Fibroblast of lung (primary cell): ENCODE measurements at regions not wholly inside any gene's neighbourhood (a gene's known extent, or its start where the extent isn't known, plus 50 kb on each side); places are given as distances from the start of the nearest gene placed in this dataset.

Experiments used
- DNase-seq, 2 donors: peaks; one replicate each; pipeline versions ENCODE4 v3.0.0 to v3.0.0-alpha.2; 2010; ENCODE audit warnings: low read depth in 2 of 2
- H2AFZ ChIP-seq: 2 replicates; pipeline ENCODE4 v1.5.1; 2012; ENCODE audit warnings: low read length, control low read depth, inconsistent platforms
- H3K27ac ChIP-seq: 2 replicates; pipeline ENCODE4 v1.5.1; 2011; ENCODE audit warnings: low read length, control low read depth; ENCODE audit not compliant: insufficient read depth
- H3K27me3 ChIP-seq: 2 replicates; pipeline ENCODE4 v1.5.1; 2011; ENCODE audit warnings: mild to moderate bottlenecking, low read length; ENCODE audit not compliant: control insufficient read depth, insufficient read depth
- H3K36me3 ChIP-seq: 2 replicates; pipeline ENCODE4 v1.5.1; 2011; ENCODE audit warnings: low read length; ENCODE audit not compliant: control insufficient read depth, insufficient read depth
- H3K4me1 ChIP-seq: 2 replicates; pipeline ENCODE4 v1.5.1; 2011; ENCODE audit warnings: low read length; ENCODE audit not compliant: control insufficient read depth, insufficient read depth; ENCODE audit errors: extremely low read depth
- H3K4me2 ChIP-seq: 2 replicates; pipeline ENCODE4 v1.5.1; 2011; ENCODE audit warnings: low read length, control low read depth; ENCODE audit not compliant: insufficient read depth; ENCODE audit errors: extremely low read depth
- H3K4me3 ChIP-seq, 4 experiments: fragments of 200-600 bp in 1 of 4; sonication (generic) in 1 of 4; replicated peaks in 1 of 4; 2 replicates each; pipeline ENCODE4 v1.5.1; 2011 to 2016; ENCODE audit warnings: low read length in 4 of 4, low read depth in 3 of 4, mild to moderate bottlenecking in 3 of 4, control low read depth in 2 of 4, inconsistent platforms in 1 of 4, mixed read lengths in 1 of 4; ENCODE audit not compliant: insufficient read depth in 1 of 4; ENCODE audit errors: control extremely low read depth in 1 of 4
- H3K79me2 ChIP-seq: 2 replicates; pipeline ENCODE4 v1.5.1; 2012; ENCODE audit warnings: mild to moderate bottlenecking, low read length, inconsistent platforms; ENCODE audit not compliant: control insufficient read depth, insufficient read depth
- H3K9ac ChIP-seq: 2 replicates; pipeline ENCODE4 v1.5.1; 2011; ENCODE audit warnings: mild to moderate bottlenecking, low read length, control low read depth; ENCODE audit not compliant: insufficient read depth
- H3K9me3 ChIP-seq: 2 replicates; pipeline ENCODE4 v1.5.1; 2012; ENCODE audit warnings: low read depth, low read length; ENCODE audit not compliant: control insufficient read depth, insufficient read depth
- H4K20me1 ChIP-seq: 2 replicates; pipeline ENCODE4 v1.5.1; 2011; ENCODE audit warnings: low read length; ENCODE audit not compliant: control insufficient read depth, insufficient read depth; ENCODE audit errors: extremely low read depth
- CTCF ChIP-seq, 2 donors: IDR thresholded peaks in 1 of 2; conservative IDR thresholded peaks in 1 of 2; 1 replicate in 1 of 2; 2 replicates in 1 of 2; pipeline ENCODE4 v1.5.1; 2011 to 2012; ENCODE audit warnings: low read length in 2 of 2, control low read depth in 1 of 2, inconsistent platforms in 1 of 2, low read depth in 1 of 2, mild to moderate bottlenecking in 1 of 2
- EZH2 ChIP-seq: IDR thresholded peaks from 2 replicates; pipeline ENCODE4 v1.5.1; 2012; ENCODE audit warnings: low read length, control low read depth, mild to moderate bottlenecking; ENCODE audit errors: missing control alignments

DNA sequence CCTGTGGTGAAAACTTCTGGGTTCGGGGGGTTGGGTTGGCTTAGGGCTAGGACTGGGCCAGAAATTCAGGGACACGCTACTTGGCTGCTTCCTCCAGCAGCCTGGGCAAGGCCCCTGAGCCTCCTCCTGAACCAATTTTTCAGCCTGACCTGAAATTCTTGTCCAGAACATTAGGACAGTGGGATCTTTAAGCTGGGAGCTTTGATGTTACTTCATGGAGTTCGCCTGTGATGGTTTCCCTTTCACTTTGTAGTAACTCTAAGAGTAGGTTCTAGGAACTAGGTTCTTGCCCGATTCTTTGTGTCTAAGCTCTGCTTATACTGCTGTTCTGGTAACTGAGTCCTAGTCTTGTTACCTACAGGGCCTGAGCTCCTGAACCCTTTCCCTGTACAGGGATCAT, 75.3 kb downstream of the S1PR1 start:
- no peak overlapping the region for H3K4me3 ChIP-seq
- H3K4me1 ChIP-seq, result no peaks in the 10 kb centered on the region
- H4K20me1 ChIP-seq, result no peaks in the 10 kb centered on the region
- no peak overlapping the region for H3K27ac ChIP-seq
- no peaks in the 10 kb centered on the region for H3K36me3 ChIP-seq
- no peak overlapping the region for H3K9ac ChIP-seq
- H2AFZ ChIP-seq, result no peak overlapping the region
- no peaks in the 10 kb centered on the region for H3K79me2 ChIP-seq
- H3K27me3 ChIP-seq, result peaks cover 7% of the 10 kb centered on the region
- TF ChIP-seq CTCF (conservative IDR thresholded peaks at IDR 0.05 in 1 of 2, IDR thresholded peaks at IDR 0.05 in 1 of 2; ENCODE audit: low read depth in 1 of 2, low read length in 2 of 2) (no peak), EZH2 (no peak)
- DNase-seq, result no peak
- no peak overlapping the region for H3K4me2 ChIP-seq
- H3K9me3 ChIP-seq, result no peaks in the 10 kb centered on the region

DNA sequence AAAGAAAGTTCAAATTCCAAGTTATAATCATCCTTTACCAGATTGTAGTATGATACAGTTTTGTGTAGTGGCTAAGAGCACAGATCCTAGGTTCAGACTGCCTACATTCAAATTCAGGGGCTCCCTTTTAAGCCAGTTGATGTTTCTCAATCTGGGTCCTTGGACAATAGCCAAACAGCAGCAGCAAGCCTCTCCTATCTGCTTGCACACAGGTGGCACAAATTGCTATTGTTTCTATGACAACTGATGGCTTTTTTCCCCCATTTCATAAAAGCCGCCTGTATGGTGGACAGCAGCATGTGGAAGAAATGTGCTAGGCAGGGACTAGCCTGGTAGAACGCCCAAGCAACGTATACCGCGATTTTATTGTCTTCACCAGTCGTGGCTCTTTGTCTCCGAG, 76.5 kb downstream of the S1PR1 start:
- no peak for TF ChIP-seq EZH2
- no peak for TF ChIP-seq CTCF (conservative IDR thresholded peaks at IDR 0.05 in 1 of 2, IDR thresholded peaks at IDR 0.05 in 1 of 2; ENCODE audit: low read depth in 1 of 2, low read length in 2 of 2)
- DNase-seq, result no peak
- Histone ChIP-seq H3K4me3 (no peak overlapping the region), H2AFZ (no peak overlapping the region), H3K4me1 (no peaks in the 10 kb centered on the region), H3K27ac (no peak overlapping the region), H3K4me2 (no peak overlapping the region), H3K36me3 (no peaks in the 10 kb centered on the region), H4K20me1 (no peaks in the 10 kb centered on the region), H3K79me2 (no peaks in the 10 kb centered on the region), H3K27me3 (peaks cover 7% of the 10 kb centered on the region), H3K9ac (no peak overlapping the region), H3K9me3 (no peaks in the 10 kb centered on the region)

DNA sequence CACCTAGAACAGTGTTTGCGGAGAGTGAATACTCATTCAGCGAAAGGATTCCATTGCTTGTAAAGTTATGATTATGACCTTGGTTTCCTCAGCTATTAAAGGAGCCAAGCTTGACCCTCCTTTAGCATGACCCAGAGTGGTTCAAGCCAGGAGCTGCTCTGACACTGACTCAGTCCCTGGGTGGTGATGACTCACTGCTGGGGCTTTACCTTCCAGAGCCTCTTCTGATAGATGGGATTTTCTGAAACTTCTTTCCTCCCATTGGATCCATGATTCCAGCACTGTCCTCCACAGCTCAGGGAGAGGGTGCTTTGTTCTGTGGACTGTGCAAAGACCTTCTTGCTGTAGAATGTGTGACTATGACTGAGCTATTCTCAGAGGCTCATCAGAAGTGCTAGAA, 77.4 kb downstream of the S1PR1 start:
- Histone ChIP-seq H3K4me1 (no peaks in the 10 kb centered on the region), H4K20me1 (no peaks in the 10 kb centered on the region), H3K4me2 (no peak overlapping the region), H3K27me3 (peaks cover 7% of the 10 kb centered on the region), H3K9ac (no peak overlapping the region), H3K36me3 (no peaks in the 10 kb centered on the region), H3K4me3 (no peak overlapping the region), H3K27ac (no peak overlapping the region), H2AFZ (no peak overlapping the region), H3K79me2 (no peaks in the 10 kb centered on the region), H3K9me3 (no peaks in the 10 kb centered on the region)
- TF ChIP-seq CTCF (conservative IDR thresholded peaks at IDR 0.05 in 1 of 2, IDR thresholded peaks at IDR 0.05 in 1 of 2; ENCODE audit: low read depth in 1 of 2, low read length in 2 of 2) (no peak), EZH2 (no peak)
- DNase-seq, result peak in 1 of 2 donors; percentile 40
